ENCODE measurements at regions not wholly inside any gene's neighbourhood (a gene's known extent, or its start where the extent isn't known, plus 50 kb on each side); places are given as distances from the start of the nearest gene placed in this dataset.
A peak's percentile ranks its signal among the peaks of the same experiment; 100 is the strongest.
"Not testable (repeated sequence)": the region's sequence is repeated elsewhere in the genome, so short reads cannot be mapped to it uniquely, and the experiment has no call there.

- no peaks in the 10 kb centered on the region for H3K27me3 ChIP-seq
- H3K4me3 ChIP-seq, result no peak overlapping the region
- H3K4me1 ChIP-seq, result no peaks in the 10 kb centered on the region
- no peak overlapping the region for H3K27ac ChIP-seq
- TF ChIP-seq CTCF (IDR thresholded peaks at IDR 0.05) (no peak), POLR2A (IDR thresholded peaks at IDR 0.05) (no peak)
- H3K36me3 ChIP-seq (ENCODE audit: low read depth, missing control alignments), result no peaks in the 10 kb centered on the region
- H3K9me3 ChIP-seq, result no peaks in the 10 kb centered on the region
- WGBS, 2 donors, result 68 to 81% methylated on average over 2 of the region's 2 CpGs
- intact Hi-C loops (cut with DNase I; ENCODE audit: low total_unique reads), result no loop called here
- no peak for DNase-seq
Observed at GRCh38 chr17:33709881-33710280, 416.8 kb upstream of the ASIC2 start.

- Histone ChIP-seq H3K36me3 (ENCODE audit: low read depth, missing control alignments) (no peaks in the 10 kb centered on the region), H3K27me3 (no peaks in the 10 kb centered on the region), H3K4me1 (no peaks in the 10 kb centered on the region), H3K4me3 (no peak overlapping the region), H3K27ac (no peak overlapping the region), H3K9me3 (no peaks in the 10 kb centered on the region)
- TF ChIP-seq CTCF (IDR thresholded peaks at IDR 0.05) (no peak), POLR2A (IDR thresholded peaks at IDR 0.05) (no peak)
- intact Hi-C loops (cut with DNase I; ENCODE audit: low total_unique reads), result no loop called here
- WGBS, 2 donors, result 54 to 68% methylated on average over 2 of the region's 2 CpGs
- DNase-seq, result peak; percentile 17
Observed at GRCh38 chr17:33712120-33712519, 419.0 kb upstream of the ASIC2 start.

- no peaks in the 10 kb centered on the region for H3K36me3 ChIP-seq (ENCODE audit: low read depth, missing control alignments)
Observed at GRCh38 chr17:33716957-33717356, 423.9 kb upstream of the ASIC2 start.

GRCh38 chr17:33723736-33724135 lies 430.6 kb upstream of the ASIC2 start:
- H3K4me3 ChIP-seq; H3K27ac ChIP-seq; H3K9me3 ChIP-seq; H3K36me3 ChIP-seq (ENCODE audit: low read depth, missing control alignments); DNase-seq; intact Hi-C loops (cut with DNase I; ENCODE audit: low total_unique reads); H3K27me3 ChIP-seq; H3K4me1 ChIP-seq: not testable (repeated sequence)
- WGBS, 2 donors, result 65 to 66% methylated on average over 3 of the region's 3 CpGs

More at GRCh38 chr17:33716957-33717356, 423.9 kb upstream of the ASIC2 start:
- 72 to 87% methylated on average over 2 of the region's 2 CpGs for WGBS, 2 donors
- no peak overlapping the region for H3K4me3 ChIP-seq
- no peaks in the 10 kb centered on the region for H3K9me3 ChIP-seq
- intact Hi-C loops (cut with DNase I; ENCODE audit: low total_unique reads), result no loop called here
- no peaks in the 10 kb centered on the region for H3K27me3 ChIP-seq
- TF ChIP-seq CTCF (IDR thresholded peaks at IDR 0.05) (no peak), POLR2A (IDR thresholded peaks at IDR 0.05) (no peak)
- H3K4me1 ChIP-seq, result no peaks in the 10 kb centered on the region
- no peak for DNase-seq
- no peak overlapping the region for H3K27ac ChIP-seq

- Histone ChIP-seq H3K36me3 (ENCODE audit: low read depth, missing control alignments) (no peaks in the 10 kb centered on the region), H3K4me3 (no peak overlapping the region), H3K4me1 (no peaks in the 10 kb centered on the region), H3K9me3 (no peaks in the 10 kb centered on the region), H3K27me3 (no peaks in the 10 kb centered on the region), H3K27ac (no peak overlapping the region)
- intact Hi-C loops (cut with DNase I; ENCODE audit: low total_unique reads), result no loop called here
- TF ChIP-seq CTCF (IDR thresholded peaks at IDR 0.05) (peak in 2 of 3 experiments; percentile 38 to 47), POLR2A (IDR thresholded peaks at IDR 0.05) (no peak)
- DNase-seq, result peak; percentile 54
- WGBS, 2 donors, result 26 to 29% methylated on average over 9 to 11 of the region's 11 CpGs
Observed at GRCh38 chr17:33725675-33726271, 432.7 kb upstream of the ASIC2 start.

Data from testis (tissue), 2 donors.